ENCODE measurements at regions not wholly inside any gene's neighbourhood (a gene's known extent, or its start where the extent isn't known, plus 50 kb on each side); places are given as distances from the start of the nearest gene placed in this dataset.

- WGBS, 3 donors = 91 to 93% (median 92%) methylated on average over 2 of the region's 2 CpGs
- H3K36me3 ChIP-seq = no peaks in the 10 kb centered on the region
- no peak overlapping the region for H3K4me3 ChIP-seq
- H3K27ac ChIP-seq = no peak overlapping the region
- H3K9me3 ChIP-seq = no peaks in the 10 kb centered on the region
- H3K27me3 ChIP-seq = no peaks in the 10 kb centered on the region
- intact Hi-C loops (cut with DNase I) = no loop called here
- DNase-seq = no peak
- TF ChIP-seq EP300 (IDR thresholded peaks at IDR 0.05) (no peak), POLR2A (IDR thresholded peaks at IDR 0.05) (no peak), CTCF (IDR thresholded peaks at IDR 0.05) (no peak)
- no peaks in the 10 kb centered on the region for H3K4me1 ChIP-seq (ENCODE audit: insufficient read depth)
These were observed 189.0 kb downstream of the AASDH start for GRCh38 chr4:56198265-56198664.

GRCh38 chr4:56197387-56197786, 189.9 kb downstream of the AASDH start:
- H3K27ac ChIP-seq = no peak overlapping the region
- 90 to 95% (median 93%) methylated on average over 5 of the region's 5 CpGs for WGBS, 3 donors
- no peaks in the 10 kb centered on the region for H3K9me3 ChIP-seq
- H3K4me3 ChIP-seq = no peak overlapping the region
- TF ChIP-seq POLR2A (IDR thresholded peaks at IDR 0.05) (no peak), CTCF (IDR thresholded peaks at IDR 0.05) (no peak), EP300 (IDR thresholded peaks at IDR 0.05) (no peak)
- no peaks in the 10 kb centered on the region for H3K4me1 ChIP-seq (ENCODE audit: insufficient read depth)
- no peaks in the 10 kb centered on the region for H3K36me3 ChIP-seq
- no peak for DNase-seq
- intact Hi-C loops (cut with DNase I) = no loop called here
- H3K27me3 ChIP-seq = no peaks in the 10 kb centered on the region

- WGBS, 3 donors = 3 to 5% (median 4%) methylated on average over 4 of the region's 4 CpGs
- H3K4me1 ChIP-seq (ENCODE audit: insufficient read depth) = no peaks in the 10 kb centered on the region
- no peaks in the 10 kb centered on the region for H3K36me3 ChIP-seq
- no peak overlapping the region for H3K4me3 ChIP-seq
- intact Hi-C loops (cut with DNase I) = no loop called here
- H3K27me3 ChIP-seq = no peaks in the 10 kb centered on the region
- peaks cover 0 to 3% of the 10 kb centered on the region in 2 donors for H3K9me3 ChIP-seq
- no peak for TF ChIP-seq CTCF (IDR thresholded peaks at IDR 0.05)
- TF ChIP-seq EP300 (IDR thresholded peaks at IDR 0.05) = no peak
- no peak for TF ChIP-seq POLR2A (IDR thresholded peaks at IDR 0.05)
- no peak for DNase-seq
- H3K27ac ChIP-seq = no peak overlapping the region
These were observed 192.3 kb downstream of the AASDH start for GRCh38 chr4:56195025-56195424.

- no peaks in the 10 kb centered on the region for H3K27me3 ChIP-seq
- no peak for DNase-seq
- no peaks in the 10 kb centered on the region for H3K4me1 ChIP-seq (ENCODE audit: insufficient read depth)
- no peak for TF ChIP-seq CTCF (IDR thresholded peaks at IDR 0.05)
- no peak for TF ChIP-seq POLR2A (IDR thresholded peaks at IDR 0.05)
- TF ChIP-seq EP300 (IDR thresholded peaks at IDR 0.05) = no peak
- H3K4me3 ChIP-seq = no peak overlapping the region
- intact Hi-C loops (cut with DNase I) = no loop called here
- WGBS, 3 donors = 66 to 72% (median 67%) methylated on average over 6 of the region's 6 CpGs
- H3K9me3 ChIP-seq = peaks cover 0 to 3% of the 10 kb centered on the region in 2 donors
- H3K36me3 ChIP-seq = no peaks in the 10 kb centered on the region
- H3K27ac ChIP-seq = no peak overlapping the region
These were observed 195.8 kb downstream of the AASDH start for GRCh38 chr4:56191534-56191933.

- no peak for DNase-seq
- Histone ChIP-seq H3K27me3 (no peaks in the 10 kb centered on the region), H3K4me3 (no peak overlapping the region), H3K9me3 (peaks cover 0 to 3% of the 10 kb centered on the region in 2 donors), H3K27ac (no peak overlapping the region), H3K36me3 (no peaks in the 10 kb centered on the region), H3K4me1 (ENCODE audit: insufficient read depth) (no peaks in the 10 kb centered on the region)
- intact Hi-C loops (cut with DNase I) = no loop called here
- 4 to 10% (median 9%) methylated on average over 6 of the region's 6 CpGs for WGBS, 3 donors
- TF ChIP-seq CTCF (IDR thresholded peaks at IDR 0.05) = no peak
- TF ChIP-seq POLR2A (IDR thresholded peaks at IDR 0.05) = no peak
- no peak for TF ChIP-seq EP300 (IDR thresholded peaks at IDR 0.05)
These were observed 199.6 kb downstream of the AASDH start for GRCh38 chr4:56187688-56188087.
